Endothelial cell of umbilical vein (primary cell): ENCODE measurements at regions not wholly inside any gene's neighbourhood (a gene's known extent, or its start where the extent isn't known, plus 50 kb on each side); places are given as distances from the start of the nearest gene placed in this dataset.

ENCODE experiments used
- BruUV-seq: library from RNA; stranded (reverse); fragments of 400-500 nt; replicated peaks from 2 replicates; lab custom pipeline; 2021; lab: Mats Ljungman, UMichigan
- CTCF ChIA-PET: fragments of 300-600, 350-600 bp; sonication (Branson Sonifier 250); formaldehyde crosslinking; loops from one replicate; lab custom pipeline; 2021; ENCODE audit warnings: antibody characterized with exemption, inconsistent platforms; lab: Charles Lee
- POLR2A ChIA-PET: fragments of 300-600, 350-600 bp; sonication (Branson Sonifier 250); formaldehyde crosslinking; loops from one replicate; lab custom pipeline; 2021; ENCODE audit warnings: antibody characterized with exemption, inconsistent platforms; lab: Charles Lee
- DNase-seq: peaks from one replicate; pipeline ENCODE4 v3.0.0-alpha.2; 2011; ENCODE audit warnings: low read depth, low spot score
- FAIRE-seq: peaks from 2 replicates; lab custom pipeline; 2011; peaks lifted over from hg19 to GRCh38; lab: Jason Lieb, UNC
- H2AFZ ChIP-seq: 2 replicates; pipeline ENCODE4 v1.6.0; 2012; ENCODE audit warnings: low read depth, low read length, control low read depth, inconsistent platforms
- H3K27ac ChIP-seq: 2 replicates; pipeline ENCODE4 v1.5.1; 2011; ENCODE audit warnings: low read depth, mild to moderate bottlenecking, control low read depth, low read length, moderate library complexity; ENCODE audit not compliant: insufficient read depth
- H3K27me3 ChIP-seq, 2 experiments: 2 replicates each; pipeline versions ENCODE4 v1.6.0 to v1.6.1; 2011; ENCODE audit warnings: low read length in 2 of 2, mixed read lengths in 1 of 2; ENCODE audit not compliant: control insufficient read depth in 2 of 2, insufficient read depth in 2 of 2
- H3K36me3 ChIP-seq, 2 experiments: 2 replicates in 1 of 2; 3 replicates in 1 of 2; pipeline ENCODE4 v1.5.1; 2011; ENCODE audit warnings: low read length in 2 of 2, mild to moderate bottlenecking in 1 of 2, moderate library complexity in 1 of 2; ENCODE audit not compliant: control insufficient read depth in 2 of 2, insufficient read depth in 2 of 2; ENCODE audit errors: extremely low read depth in 1 of 2
- H3K4me1 ChIP-seq: 3 replicates; pipeline ENCODE4 v1.5.1; 2011; ENCODE audit warnings: mild to moderate bottlenecking, low read length; ENCODE audit not compliant: control insufficient read depth, insufficient read depth; ENCODE audit errors: extremely low read depth
- H3K4me2 ChIP-seq: 2 replicates; pipeline ENCODE4 v1.6.1; 2011; ENCODE audit warnings: low read length, control low read depth, mixed read lengths; ENCODE audit not compliant: insufficient read depth
- H3K4me3 ChIP-seq, 3 experiments: fragments of 200-600 bp in 1 of 3; sonication (generic), shearing (Covaris generic) in 1 of 3; replicated peaks in 1 of 3; 2 replicates each; pipeline ENCODE4 v1.5.1; 2011 to 2016; ENCODE audit warnings: control low read depth in 3 of 3, low read length in 3 of 3, mild to moderate bottlenecking in 2 of 3, inconsistent platforms in 1 of 3, low read depth in 1 of 3, moderate library complexity in 1 of 3; ENCODE audit not compliant: insufficient read depth in 1 of 3
- H3K79me2 ChIP-seq: 2 replicates; pipeline ENCODE4 v1.6.0; 2012; ENCODE audit warnings: low read length, inconsistent platforms; ENCODE audit not compliant: control insufficient read depth, insufficient read depth
- H3K9ac ChIP-seq: replicated peaks from 2 replicates; pipeline ENCODE3; 2011; ENCODE audit warnings: low read length, control low read depth; ENCODE audit not compliant: insufficient read depth; ENCODE audit errors: extremely low read depth
- H3K9me1 ChIP-seq: replicated peaks from 3 replicates; pipeline ENCODE4 v1.6.0; 2011; ENCODE audit warnings: mild to moderate bottlenecking, low read length; ENCODE audit not compliant: control insufficient read depth, insufficient read depth; ENCODE audit errors: extremely low read depth
- H3K9me3 ChIP-seq: replicated peaks from 2 replicates; pipeline ENCODE4 v1.5.1; 2012; ENCODE audit warnings: low read length, inconsistent platforms; ENCODE audit not compliant: control insufficient read depth, insufficient read depth
- H4K20me1 ChIP-seq: replicated peaks from 2 replicates; pipeline ENCODE3; 2011; ENCODE audit warnings: mild to moderate bottlenecking, low read length; ENCODE audit not compliant: control insufficient read depth, insufficient read depth; ENCODE audit errors: extremely low read depth
- CTCF ChIP-seq, 2 donors: IDR thresholded peaks; 1 replicate in 1 of 2; 2 replicates in 1 of 2; pipeline ENCODE4 v1.5.1; 2011; ENCODE audit warnings: low read length in 2 of 2, mild to moderate bottlenecking in 2 of 2, moderate library complexity in 2 of 2, control low read depth in 1 of 2, inconsistent platforms in 1 of 2, low read depth in 1 of 2; ENCODE audit not compliant: insufficient read depth in 1 of 2; ENCODE audit errors: extremely low read depth in 1 of 2
- EZH2 ChIP-seq: IDR thresholded peaks from 2 replicates; pipeline ENCODE4 v1.6.1; 2012; ENCODE audit warnings: borderline replicate concordance, low read depth, mild to moderate bottlenecking, moderate library complexity, low read length, inconsistent platforms; ENCODE audit not compliant: severe bottlenecking
- FOS ChIP-seq: IDR thresholded peaks from 2 replicates; pipeline ENCODE4 v1.6.1; 2011; ENCODE audit warnings: mild to moderate bottlenecking, low read length, moderate library complexity, borderline replicate concordance; ENCODE audit not compliant: insufficient read depth
- GATA2 ChIP-seq: IDR thresholded peaks from 2 replicates; pipeline ENCODE4 v1.7.0; 2011; ENCODE audit warnings: low read depth, mild to moderate bottlenecking, moderate library complexity, mixed read lengths, low read length; ENCODE audit not compliant: insufficient read length, insufficient read depth
- JUN ChIP-seq: IDR thresholded peaks from 2 replicates; pipeline ENCODE4 v1.6.1; 2011; ENCODE audit warnings: borderline replicate concordance, low read depth; ENCODE audit not compliant: insufficient read length, insufficient read depth
- MAX ChIP-seq: IDR thresholded peaks from 2 replicates; pipeline ENCODE4 v1.6.1; 2011; ENCODE audit not compliant: insufficient read depth, insufficient read length
- MYC ChIP-seq: IDR thresholded peaks from one replicate; pipeline ENCODE4 v1.6.1; 2011; ENCODE audit warnings: mild to moderate bottlenecking, low read depth, low read length
- POLR2A ChIP-seq: IDR thresholded peaks from 2 replicates; pipeline ENCODE4 v1.6.1; 2012; ENCODE audit warnings: low read depth, mild to moderate bottlenecking, control low read depth, low read length
- POLR2AphosphoS5 ChIP-seq: IDR thresholded peaks from 2 replicates; pipeline ENCODE4 v1.6.1; 2012; ENCODE audit warnings: low read depth, mild to moderate bottlenecking, control low read depth, low read length, moderate library complexity; ENCODE audit not compliant: insufficient read depth
- dilution Hi-C: fragments of 300-500 bp; cut with MboI; formaldehyde crosslinking; loops from one replicate; pipeline ENCODE4 v1.15.0; 2019; ENCODE audit warnings: low sequenced_read_pairs; ENCODE audit not compliant: extremely low pct_ligation_motif_present
- intact Hi-C: fragments of 100-400 bp; cut with micrococcal nuclease; formaldehyde crosslinking; loops from one replicate; pipeline ENCODE4 v1.10.0; 2022

- Histone ChIP-seq H3K79me2 (no peaks in the 10 kb centered on the region), H3K27ac (no peak overlapping the region), H3K36me3 (no peaks in the 10 kb centered on the region), H3K4me2 (no peak overlapping the region), H2AFZ (no peak overlapping the region), H3K9me3 (no peaks in the 10 kb centered on the region), H3K4me3 (no peak overlapping the region), H3K27me3 (peaks cover 0 to 2% of the 10 kb centered on the region in 2 experiments), H3K4me1 (no peaks in the 10 kb centered on the region), H3K9ac (no peak overlapping the region), H4K20me1 (no peaks in the 10 kb centered on the region), H3K9me1 (no peaks in the 10 kb centered on the region)
- FAIRE-seq (no peak), DNase-seq (no peak)
- intact Hi-C loops (no loop called here), dilution Hi-C loops (no loop called here)
- CTCF ChIA-PET = interaction anchor here (0.7 to 4.0 kb wide), 3 partner anchors 12 to 389 kb away, joined by 3 to 33 read pairs (median 4); no protein-coding TSS in a partner anchor
- POLR2A ChIA-PET = no interaction called here
- TF ChIP-seq MYC (no peak), FOS (no peak), POLR2A (no peak), CTCF (IDR thresholded peaks at IDR 0.05; ENCODE audit: extremely low read depth in 1 of 2, insufficient read depth in 1 of 2, low read depth in 1 of 2, low read length in 2 of 2) (no peak), JUN (no peak), GATA2 (no peak), POLR2AphosphoS5 (no peak), MAX (no peak), EZH2 (no peak)
- BruUV-seq = no TSS peak
Measured at GRCh38 chr21:29477347-29477746, 178.6 kb downstream of the BACH1 start.
